HEK293 (cell line): ENCODE measurements at regions not wholly inside any gene's neighbourhood (a gene's known extent, or its start where the extent isn't known, plus 50 kb on each side); places are given as distances from the start of the nearest gene placed in this dataset.

ENCODE experiments used
- ZNF610 ChIP-seq: fragments of 450-650 bp; formaldehyde crosslinking; IDR thresholded peaks from 2 replicates; pipeline ENCODE4 v1.5.1; 2016; ENCODE audit warnings: missing biosample characterization, missing genetic modification characterization, borderline replicate concordance
- TF ChIP-seq, protein P1 (sequence below): fragments of 450-650 bp; formaldehyde crosslinking; IDR thresholded peaks from 2 replicates; pipeline ENCODE4 v1.5.1; 2016; ENCODE audit warnings: missing biosample characterization, missing genetic modification characterization

DNA sequence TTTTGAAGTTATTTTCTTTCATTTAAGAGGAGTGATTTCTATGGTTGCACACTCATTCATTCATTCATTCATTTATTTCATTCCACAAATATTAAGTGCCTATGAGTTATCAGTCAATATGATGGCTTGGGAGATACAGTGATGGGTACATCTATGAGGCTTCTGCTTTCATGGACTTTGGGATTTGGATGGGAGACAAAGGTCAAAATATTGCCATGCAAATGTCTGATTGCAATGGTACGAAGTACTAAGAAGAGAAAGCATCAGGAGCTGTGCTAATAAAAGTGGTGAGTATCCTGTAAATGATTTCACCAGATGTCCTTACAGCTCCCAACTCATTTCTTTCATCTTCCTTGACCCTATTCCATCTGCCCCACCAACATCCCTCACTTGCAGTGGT, 174.4 kb upstream of the MEX3C start:
- no peak for TF ChIP-seq ZNF610 (tag by site-specific recombination)
- TF ChIP-seq, protein P1, sequence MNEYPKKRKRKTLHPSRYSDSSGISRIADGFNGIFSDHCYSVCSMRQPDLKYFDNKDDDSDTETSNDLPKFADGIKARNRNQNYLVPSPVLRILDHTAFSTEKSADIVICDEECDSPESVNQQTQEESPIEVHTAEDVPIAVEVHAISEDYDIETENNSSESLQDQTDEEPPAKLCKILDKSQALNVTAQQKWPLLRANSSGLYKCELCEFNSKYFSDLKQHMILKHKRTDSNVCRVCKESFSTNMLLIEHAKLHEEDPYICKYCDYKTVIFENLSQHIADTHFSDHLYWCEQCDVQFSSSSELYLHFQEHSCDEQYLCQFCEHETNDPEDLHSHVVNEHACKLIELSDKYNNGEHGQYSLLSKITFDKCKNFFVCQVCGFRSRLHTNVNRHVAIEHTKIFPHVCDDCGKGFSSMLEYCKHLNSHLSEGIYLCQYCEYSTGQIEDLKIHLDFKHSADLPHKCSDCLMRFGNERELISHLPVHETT (tag by site-specific recombination), result no peak
